Choroid plexus epithelial cell (primary cell): ENCODE measurements at regions not wholly inside any gene's neighbourhood (a gene's known extent, or its start where the extent isn't known, plus 50 kb on each side); places are given as distances from the start of the nearest gene placed in this dataset.
A peak's percentile ranks its signal among the peaks of the same experiment; 100 is the strongest.

Experiments
- DNase-seq: peaks from one replicate; pipeline ENCODE4 v3.0.0-alpha.2; 2010; ENCODE audit warnings: low read depth
- H3K4me3 ChIP-seq: 2 replicates; pipeline ENCODE4 v1.5.1; 2011; ENCODE audit warnings: low read depth, mild to moderate bottlenecking, control low read depth, low read length, moderate library complexity
- CTCF ChIP-seq: conservative IDR thresholded peaks from 2 replicates; pipeline ENCODE4 v1.5.1; 2011; ENCODE audit warnings: low read depth, mild to moderate bottlenecking, control low read depth, inconsistent platforms, low read length, moderate library complexity

- TF ChIP-seq CTCF = no peak
- DNase-seq = no peak
- no peak overlapping the region for H3K4me3 ChIP-seq
Observed at GRCh38 chr6:163741743-163742363, 327.3 kb downstream of the QKI start.

GRCh38 chr6:163741342-163741741 lies 326.8 kb downstream of the QKI start:
- no peak overlapping the region for H3K4me3 ChIP-seq
- TF ChIP-seq CTCF = no peak
- no peak for DNase-seq

GRCh38 chr6:163739966-163740365 lies 325.4 kb downstream of the QKI start:
- no peak overlapping the region for H3K4me3 ChIP-seq
- DNase-seq = no peak
- no peak for TF ChIP-seq CTCF

- TF ChIP-seq CTCF = no peak
- DNase-seq = no peak
Observed at GRCh38 chr6:163739408-163739725, 324.8 kb downstream of the QKI start.

GRCh38 chr6:163738725-163739407 lies 324.3 kb downstream of the QKI start:
- DNase-seq = peak; percentile 43
- H3K4me3 ChIP-seq = no peak overlapping the region
- TF ChIP-seq CTCF = no peak

More at GRCh38 chr6:163739408-163739725, 324.8 kb downstream of the QKI start:
- H3K4me3 ChIP-seq = no peak overlapping the region

- no peak for DNase-seq
- TF ChIP-seq CTCF = no peak
- no peak overlapping the region for H3K4me3 ChIP-seq
Observed at GRCh38 chr6:163738304-163738703, 323.8 kb downstream of the QKI start.

- TF ChIP-seq CTCF = no peak
- DNase-seq = no peak
- no peak overlapping the region for H3K4me3 ChIP-seq
Observed at GRCh38 chr6:163735076-163735475, 320.6 kb downstream of the QKI start.
